ENCODE measurements at regions not wholly inside any gene's neighbourhood (a gene's known extent, or its start where the extent isn't known, plus 50 kb on each side); places are given as distances from the start of the nearest gene placed in this dataset.
"Not testable (repeated sequence)": the region's sequence is repeated elsewhere in the genome, so short reads cannot be mapped to it uniquely, and the experiment has no call there.

DNA sequence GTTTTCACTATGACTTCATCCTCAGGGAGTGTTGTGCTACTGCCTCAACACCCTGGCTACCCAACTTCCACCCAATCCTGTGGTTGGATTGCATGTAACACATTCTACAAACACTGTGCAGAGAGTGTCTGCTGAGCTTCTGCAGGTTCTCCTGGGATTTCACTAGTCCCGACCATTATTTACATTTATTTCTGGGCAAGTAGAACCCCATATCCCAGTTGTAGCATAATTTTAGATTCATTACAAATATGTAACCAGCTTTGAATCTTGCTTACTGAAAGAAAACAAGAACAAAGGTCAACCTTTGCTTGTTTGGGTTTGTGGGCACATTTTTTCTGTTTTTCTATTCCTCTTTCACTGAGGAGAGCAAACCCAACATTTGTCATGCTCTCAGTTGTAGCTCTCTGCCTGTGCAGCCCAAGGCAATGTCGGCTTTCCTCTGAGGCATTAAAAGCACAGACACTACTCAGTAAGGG is 2036.1 kb upstream of the LRRTM1 start:
- no peak overlapping the region for H3K4me3 ChIP-seq (replicated peaks; ENCODE audit: low read depth, low read length)
- TF ChIP-seq, protein P1, sequence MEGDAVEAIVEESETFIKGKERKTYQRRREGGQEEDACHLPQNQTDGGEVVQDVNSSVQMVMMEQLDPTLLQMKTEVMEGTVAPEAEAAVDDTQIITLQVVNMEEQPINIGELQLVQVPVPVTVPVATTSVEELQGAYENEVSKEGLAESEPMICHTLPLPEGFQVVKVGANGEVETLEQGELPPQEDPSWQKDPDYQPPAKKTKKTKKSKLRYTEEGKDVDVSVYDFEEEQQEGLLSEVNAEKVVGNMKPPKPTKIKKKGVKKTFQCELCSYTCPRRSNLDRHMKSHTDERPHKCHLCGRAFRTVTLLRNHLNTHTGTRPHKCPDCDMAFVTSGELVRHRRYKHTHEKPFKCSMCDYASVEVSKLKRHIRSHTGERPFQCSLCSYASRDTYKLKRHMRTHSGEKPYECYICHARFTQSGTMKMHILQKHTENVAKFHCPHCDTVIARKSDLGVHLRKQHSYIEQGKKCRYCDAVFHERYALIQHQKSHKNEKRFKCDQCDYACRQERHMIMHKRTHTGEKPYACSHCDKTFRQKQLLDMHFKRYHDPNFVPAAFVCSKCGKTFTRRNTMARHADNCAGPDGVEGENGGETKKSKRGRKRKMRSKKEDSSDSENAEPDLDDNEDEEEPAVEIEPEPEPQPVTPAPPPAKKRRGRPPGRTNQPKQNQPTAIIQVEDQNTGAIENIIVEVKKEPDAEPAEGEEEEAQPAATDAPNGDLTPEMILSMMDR (IDR thresholded peaks at IDR 0.05; ENCODE audit: low read depth, low read length, missing control alignments): no peak
- DNase-seq (ENCODE audit: extremely low read depth, low read depth): no peak

DNA sequence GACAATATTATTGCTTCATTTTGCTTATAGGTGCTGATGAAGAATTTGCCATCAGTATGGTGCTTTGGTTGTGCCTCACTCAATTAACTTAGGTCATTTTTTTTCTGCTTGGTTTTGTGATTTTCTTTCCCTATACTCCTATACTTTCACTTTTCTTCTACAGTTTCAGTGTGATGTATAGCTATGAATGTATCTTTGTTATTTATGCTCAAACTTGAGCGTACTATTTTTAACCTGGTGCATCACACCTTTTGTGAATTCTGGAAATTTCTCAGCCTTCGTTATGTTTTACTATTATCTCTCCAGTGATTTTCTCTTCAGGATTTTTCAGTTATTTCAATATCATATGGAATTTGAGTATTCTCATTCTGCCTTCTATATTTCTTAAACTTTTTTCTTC is 2035.3 kb upstream of the LRRTM1 start:
- no peak overlapping the region for H3K4me3 ChIP-seq (replicated peaks; ENCODE audit: low read depth, low read length)
- no peak for DNase-seq (ENCODE audit: extremely low read depth, low read depth)
- TF ChIP-seq, protein P1 (IDR thresholded peaks at IDR 0.05; ENCODE audit: low read depth, low read length, missing control alignments): no peak

GRCh38 chr2:82333697-82334096 is 2029.1 kb upstream of the LRRTM1 start:
- H3K4me3 ChIP-seq (replicated peaks; ENCODE audit: low read depth, low read length): no peak overlapping the region
- TF ChIP-seq, protein P1 (IDR thresholded peaks at IDR 0.05; ENCODE audit: low read depth, low read length, missing control alignments): no peak
- no peak for DNase-seq (ENCODE audit: extremely low read depth, low read depth)

DNA sequence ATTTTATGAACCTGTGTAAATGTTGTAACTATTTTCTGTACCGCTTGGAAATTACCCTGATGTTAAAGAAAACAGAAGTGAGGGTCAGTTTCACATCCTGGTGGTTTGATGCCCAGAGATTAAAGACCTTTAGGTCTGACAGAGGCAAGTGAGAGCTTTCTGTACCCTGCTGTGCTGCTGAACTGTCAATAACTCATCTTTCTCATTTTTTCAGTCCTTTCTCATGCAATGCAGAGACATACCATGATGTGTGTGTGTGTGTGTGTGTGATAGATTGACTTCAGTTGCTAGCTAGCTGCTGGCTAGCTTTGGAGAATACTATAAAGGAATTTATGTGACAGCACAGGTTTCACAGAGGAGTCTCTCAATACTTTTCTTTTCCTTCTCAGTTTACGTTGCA is 2025.6 kb upstream of the LRRTM1 start:
- no peak for DNase-seq (ENCODE audit: extremely low read depth, low read depth)
- no peak overlapping the region for H3K4me3 ChIP-seq (replicated peaks; ENCODE audit: low read depth, low read length)
- TF ChIP-seq, protein P1 (IDR thresholded peaks at IDR 0.05; ENCODE audit: low read depth, low read length, missing control alignments): no peak

- DNase-seq (ENCODE audit: extremely low read depth, low read depth): not testable (repeated sequence)
Measured at GRCh38 chr2:82326180-82326767, 2021.7 kb upstream of the LRRTM1 start.

DNA sequence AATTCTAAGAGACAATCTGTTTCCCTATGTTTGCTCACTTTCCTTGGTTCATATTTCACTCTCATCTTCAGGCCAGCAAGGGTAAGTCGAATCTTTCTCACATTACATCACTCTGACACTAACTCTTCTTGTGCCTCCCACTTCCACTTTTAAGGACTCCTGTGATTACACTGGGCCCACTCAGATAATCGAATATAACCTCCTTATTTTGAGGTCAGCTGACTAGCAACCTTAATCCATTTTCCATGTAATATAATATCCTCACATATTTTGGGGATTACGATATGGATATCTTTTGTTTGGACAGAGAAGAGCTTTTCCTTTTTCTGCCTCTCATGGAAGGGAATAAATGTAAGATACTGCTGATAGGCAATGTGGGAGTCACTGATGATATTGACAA is 2015.7 kb upstream of the LRRTM1 start:
- TF ChIP-seq, protein P1 (IDR thresholded peaks at IDR 0.05; ENCODE audit: low read depth, low read length, missing control alignments): no peak
- no peak overlapping the region for H3K4me3 ChIP-seq (replicated peaks; ENCODE audit: low read depth, low read length)
- DNase-seq (ENCODE audit: extremely low read depth, low read depth): no peak

More at GRCh38 chr2:82326180-82326767, 2021.7 kb upstream of the LRRTM1 start:
- not testable (repeated sequence) for H3K4me3 ChIP-seq (replicated peaks; ENCODE audit: low read depth, low read length)

DNA sequence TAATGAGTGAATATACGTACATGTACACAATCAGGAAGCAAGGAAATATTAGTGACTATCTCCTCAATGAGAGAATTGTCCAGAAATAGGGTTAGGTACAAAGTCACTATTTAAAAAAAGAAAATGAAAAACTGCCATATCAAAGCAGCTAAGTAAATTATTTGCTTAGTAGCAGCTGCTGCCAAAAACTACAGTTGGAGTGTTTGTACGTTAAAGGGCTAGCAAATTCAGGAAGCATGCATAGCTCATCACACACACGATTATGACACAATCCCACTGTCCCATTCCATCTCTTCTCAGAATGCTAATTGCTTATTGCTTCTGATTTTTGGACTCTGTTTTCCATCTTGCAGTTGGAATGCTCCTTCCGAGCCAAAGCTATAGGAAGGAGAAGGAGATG is 2012.5 kb upstream of the LRRTM1 start:
- no peak for DNase-seq (ENCODE audit: extremely low read depth, low read depth)
- H3K4me3 ChIP-seq (replicated peaks; ENCODE audit: low read depth, low read length): no peak overlapping the region
- TF ChIP-seq, protein P1 (IDR thresholded peaks at IDR 0.05; ENCODE audit: low read depth, low read length, missing control alignments): no peak
